ENCODE measurements at regions not wholly inside any gene's neighbourhood (a gene's known extent, or its start where the extent isn't known, plus 50 kb on each side); places are given as distances from the start of the nearest gene placed in this dataset.

DNA sequence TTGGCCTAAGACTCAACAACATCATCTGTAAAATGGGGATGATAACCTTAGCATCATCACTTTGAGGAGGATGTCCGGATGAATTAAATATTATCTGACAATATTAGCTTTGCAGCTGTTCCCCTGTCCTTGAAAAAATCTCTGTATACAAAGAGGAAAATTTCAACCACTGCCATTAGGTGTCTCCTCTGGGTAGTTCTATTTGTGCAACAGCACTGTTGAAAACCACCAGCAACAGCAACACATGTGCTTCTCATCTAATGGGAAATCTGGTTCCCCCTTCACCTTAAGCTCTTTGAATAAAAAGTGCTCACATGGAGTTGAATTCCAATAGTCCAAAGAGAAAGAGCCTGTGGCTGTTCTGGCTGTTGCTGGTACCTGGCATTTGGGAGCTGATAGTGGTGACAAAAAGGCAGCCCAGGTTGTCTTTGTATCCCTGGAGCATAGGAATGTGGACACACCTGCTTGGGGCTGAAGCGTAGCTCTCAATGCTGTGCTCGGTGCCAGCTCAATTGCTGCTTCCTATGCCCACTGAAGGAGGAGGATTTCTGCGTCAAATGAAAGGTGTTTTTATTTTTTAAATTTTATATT is 322.1 kb upstream of the MSX2 start:
- no peak for TF ChIP-seq EZH2 (IDR thresholded peaks at IDR 0.05; ENCODE audit: low read length, missing control alignments)
- TF ChIP-seq, protein P1, sequence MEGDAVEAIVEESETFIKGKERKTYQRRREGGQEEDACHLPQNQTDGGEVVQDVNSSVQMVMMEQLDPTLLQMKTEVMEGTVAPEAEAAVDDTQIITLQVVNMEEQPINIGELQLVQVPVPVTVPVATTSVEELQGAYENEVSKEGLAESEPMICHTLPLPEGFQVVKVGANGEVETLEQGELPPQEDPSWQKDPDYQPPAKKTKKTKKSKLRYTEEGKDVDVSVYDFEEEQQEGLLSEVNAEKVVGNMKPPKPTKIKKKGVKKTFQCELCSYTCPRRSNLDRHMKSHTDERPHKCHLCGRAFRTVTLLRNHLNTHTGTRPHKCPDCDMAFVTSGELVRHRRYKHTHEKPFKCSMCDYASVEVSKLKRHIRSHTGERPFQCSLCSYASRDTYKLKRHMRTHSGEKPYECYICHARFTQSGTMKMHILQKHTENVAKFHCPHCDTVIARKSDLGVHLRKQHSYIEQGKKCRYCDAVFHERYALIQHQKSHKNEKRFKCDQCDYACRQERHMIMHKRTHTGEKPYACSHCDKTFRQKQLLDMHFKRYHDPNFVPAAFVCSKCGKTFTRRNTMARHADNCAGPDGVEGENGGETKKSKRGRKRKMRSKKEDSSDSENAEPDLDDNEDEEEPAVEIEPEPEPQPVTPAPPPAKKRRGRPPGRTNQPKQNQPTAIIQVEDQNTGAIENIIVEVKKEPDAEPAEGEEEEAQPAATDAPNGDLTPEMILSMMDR (conservative IDR thresholded peaks at IDR 0.05 in 1 of 2, IDR thresholded peaks at IDR 0.05 in 1 of 2; ENCODE audit: low read depth in 1 of 2, low read length in 2 of 2), result peak in 1 of 2 donors; percentile 15
- H3K4me3 ChIP-seq (replicated peaks in 1 of 4; ENCODE audit: control extremely low read depth in 1 of 4, insufficient read depth in 1 of 4, low read depth in 3 of 4, low read length in 4 of 4), result no peak overlapping the region
- DNase-seq (ENCODE audit: low read depth in 2 of 2), result peak in 1 of 2 donors; percentile 18
- no peaks in the 10 kb centered on the region for H3K79me2 ChIP-seq (ENCODE audit: control insufficient read depth, insufficient read depth, low read length)
- H3K9me3 ChIP-seq (ENCODE audit: control insufficient read depth, insufficient read depth, low read depth, low read length), result no peaks in the 10 kb centered on the region
- no peak overlapping the region for H3K9ac ChIP-seq (ENCODE audit: insufficient read depth, low read length)
- H3K4me1 ChIP-seq (ENCODE audit: control insufficient read depth, extremely low read depth, insufficient read depth, low read length), result no peaks in the 10 kb centered on the region
- H3K36me3 ChIP-seq (ENCODE audit: control insufficient read depth, insufficient read depth, low read length), result no peaks in the 10 kb centered on the region
- H2AFZ ChIP-seq (ENCODE audit: low read length), result no peak overlapping the region
- H3K4me2 ChIP-seq (ENCODE audit: extremely low read depth, insufficient read depth, low read length), result no peak overlapping the region
- H3K27ac ChIP-seq (ENCODE audit: insufficient read depth, low read length), result no peak overlapping the region
- no peaks in the 10 kb centered on the region for H4K20me1 ChIP-seq (ENCODE audit: control insufficient read depth, extremely low read depth, insufficient read depth, low read length)
- no peaks in the 10 kb centered on the region for H3K27me3 ChIP-seq (ENCODE audit: control insufficient read depth, insufficient read depth, low read length)

DNA sequence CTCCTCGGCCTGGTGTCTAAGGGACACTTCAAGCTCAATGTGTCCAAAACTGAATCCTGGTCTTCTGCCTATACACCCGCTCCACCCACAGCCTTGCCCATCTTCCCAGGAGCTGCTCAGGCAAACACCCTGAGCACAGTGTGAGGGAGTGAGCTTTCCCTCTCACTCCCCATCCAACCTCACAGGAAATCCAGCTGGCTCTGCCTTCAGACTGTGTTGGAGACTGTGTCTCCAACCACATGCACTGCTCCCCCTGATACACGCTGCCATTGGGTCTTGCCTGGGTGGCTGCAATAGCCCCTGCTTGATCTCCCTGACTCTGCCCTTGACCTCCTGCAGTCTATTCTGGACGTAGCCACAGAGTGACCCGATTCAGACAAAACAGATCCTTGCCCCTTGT is 319.5 kb upstream of the MSX2 start:
- no peaks in the 10 kb centered on the region for H4K20me1 ChIP-seq (ENCODE audit: control insufficient read depth, extremely low read depth, insufficient read depth, low read length)
- no peaks in the 10 kb centered on the region for H3K9me3 ChIP-seq (ENCODE audit: control insufficient read depth, insufficient read depth, low read depth, low read length)
- no peaks in the 10 kb centered on the region for H3K27me3 ChIP-seq (ENCODE audit: control insufficient read depth, insufficient read depth, low read length)
- no peak overlapping the region for H3K27ac ChIP-seq (ENCODE audit: insufficient read depth, low read length)
- H3K36me3 ChIP-seq (ENCODE audit: control insufficient read depth, insufficient read depth, low read length), result no peaks in the 10 kb centered on the region
- no peak overlapping the region for H3K4me2 ChIP-seq (ENCODE audit: extremely low read depth, insufficient read depth, low read length)
- no peaks in the 10 kb centered on the region for H3K4me1 ChIP-seq (ENCODE audit: control insufficient read depth, extremely low read depth, insufficient read depth, low read length)
- H3K79me2 ChIP-seq (ENCODE audit: control insufficient read depth, insufficient read depth, low read length), result no peaks in the 10 kb centered on the region
- TF ChIP-seq EZH2 (IDR thresholded peaks at IDR 0.05; ENCODE audit: low read length, missing control alignments), result no peak
- TF ChIP-seq, protein P1 (conservative IDR thresholded peaks at IDR 0.05 in 1 of 2, IDR thresholded peaks at IDR 0.05 in 1 of 2; ENCODE audit: low read depth in 1 of 2, low read length in 2 of 2), result no peak
- no peak for DNase-seq (ENCODE audit: low read depth in 2 of 2)
- H3K4me3 ChIP-seq (replicated peaks in 1 of 4; ENCODE audit: control extremely low read depth in 1 of 4, insufficient read depth in 1 of 4, low read depth in 3 of 4, low read length in 4 of 4), result no peak overlapping the region
- no peak overlapping the region for H2AFZ ChIP-seq (ENCODE audit: low read length)
- H3K9ac ChIP-seq (ENCODE audit: insufficient read depth, low read length), result no peak overlapping the region

DNA sequence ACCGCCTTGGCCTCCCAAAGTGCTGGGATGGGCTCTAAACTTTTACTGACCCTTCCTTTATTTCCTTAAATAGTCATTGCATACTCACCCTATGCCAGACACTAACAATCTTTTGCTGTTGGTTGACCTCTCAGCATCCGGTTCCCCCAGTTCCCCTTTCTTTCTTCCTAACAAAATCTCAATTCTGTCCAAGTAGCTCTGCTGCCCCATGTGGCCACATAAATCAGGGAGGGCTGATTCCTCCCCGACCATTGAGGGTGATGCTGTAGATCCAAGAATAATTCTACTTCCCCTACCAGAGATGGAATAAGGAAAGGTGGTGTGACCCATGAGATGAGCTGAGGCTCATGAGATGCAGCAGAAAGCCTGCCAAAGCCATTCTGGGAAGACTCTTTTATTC is 315.3 kb upstream of the MSX2 start:
- Histone ChIP-seq H3K36me3 (ENCODE audit: control insufficient read depth, insufficient read depth, low read length) (no peaks in the 10 kb centered on the region), H3K27me3 (ENCODE audit: control insufficient read depth, insufficient read depth, low read length) (no peaks in the 10 kb centered on the region), H3K4me1 (ENCODE audit: control insufficient read depth, extremely low read depth, insufficient read depth, low read length) (no peaks in the 10 kb centered on the region), H3K4me2 (ENCODE audit: extremely low read depth, insufficient read depth, low read length) (no peak overlapping the region), H3K9ac (ENCODE audit: insufficient read depth, low read length) (no peak overlapping the region), H2AFZ (ENCODE audit: low read length) (no peak overlapping the region), H3K9me3 (ENCODE audit: control insufficient read depth, insufficient read depth, low read depth, low read length) (no peaks in the 10 kb centered on the region), H4K20me1 (ENCODE audit: control insufficient read depth, extremely low read depth, insufficient read depth, low read length) (no peaks in the 10 kb centered on the region), H3K79me2 (ENCODE audit: control insufficient read depth, insufficient read depth, low read length) (no peaks in the 10 kb centered on the region), H3K27ac (ENCODE audit: insufficient read depth, low read length) (no peak overlapping the region), H3K4me3 (replicated peaks in 1 of 4; ENCODE audit: control extremely low read depth in 1 of 4, insufficient read depth in 1 of 4, low read depth in 3 of 4, low read length in 4 of 4) (no peak overlapping the region)
- no peak for DNase-seq (ENCODE audit: low read depth in 2 of 2)
- TF ChIP-seq EZH2 (IDR thresholded peaks at IDR 0.05; ENCODE audit: low read length, missing control alignments), result no peak
- TF ChIP-seq, protein P1 (conservative IDR thresholded peaks at IDR 0.05 in 1 of 2, IDR thresholded peaks at IDR 0.05 in 1 of 2; ENCODE audit: low read depth in 1 of 2, low read length in 2 of 2), result peak in 1 of 2 donors; percentile 22
